ENCODE measurements at regions not wholly inside any gene's neighbourhood (a gene's known extent, or its start where the extent isn't known, plus 50 kb on each side); places are given as distances from the start of the nearest gene placed in this dataset.

DNA sequence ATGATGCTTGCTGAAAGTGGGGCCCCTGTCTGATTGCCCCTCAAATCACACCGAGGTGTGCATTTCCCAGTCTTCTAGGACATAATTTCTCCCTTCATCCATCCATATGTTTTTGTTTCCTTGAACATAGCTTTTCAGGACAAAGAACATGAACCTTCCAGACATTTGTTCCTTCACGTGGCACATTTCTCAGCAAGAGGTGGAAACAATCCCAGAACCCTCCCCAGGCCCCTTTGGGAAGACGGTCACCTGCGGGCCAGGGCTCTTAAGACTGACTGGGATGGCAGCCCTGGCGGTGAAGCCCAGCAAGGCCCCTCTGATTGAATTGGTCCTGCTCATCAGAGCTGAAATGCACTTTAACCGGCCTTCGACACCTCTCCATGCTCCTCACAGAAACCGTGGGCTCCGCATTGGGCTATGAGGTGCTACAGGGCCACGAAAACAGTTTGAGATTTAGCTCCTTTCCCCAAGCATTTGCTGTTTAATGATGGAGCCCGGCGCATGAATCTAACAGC lies 522.5 kb upstream of the DPP6 start:
- TF ChIP-seq, protein P1, sequence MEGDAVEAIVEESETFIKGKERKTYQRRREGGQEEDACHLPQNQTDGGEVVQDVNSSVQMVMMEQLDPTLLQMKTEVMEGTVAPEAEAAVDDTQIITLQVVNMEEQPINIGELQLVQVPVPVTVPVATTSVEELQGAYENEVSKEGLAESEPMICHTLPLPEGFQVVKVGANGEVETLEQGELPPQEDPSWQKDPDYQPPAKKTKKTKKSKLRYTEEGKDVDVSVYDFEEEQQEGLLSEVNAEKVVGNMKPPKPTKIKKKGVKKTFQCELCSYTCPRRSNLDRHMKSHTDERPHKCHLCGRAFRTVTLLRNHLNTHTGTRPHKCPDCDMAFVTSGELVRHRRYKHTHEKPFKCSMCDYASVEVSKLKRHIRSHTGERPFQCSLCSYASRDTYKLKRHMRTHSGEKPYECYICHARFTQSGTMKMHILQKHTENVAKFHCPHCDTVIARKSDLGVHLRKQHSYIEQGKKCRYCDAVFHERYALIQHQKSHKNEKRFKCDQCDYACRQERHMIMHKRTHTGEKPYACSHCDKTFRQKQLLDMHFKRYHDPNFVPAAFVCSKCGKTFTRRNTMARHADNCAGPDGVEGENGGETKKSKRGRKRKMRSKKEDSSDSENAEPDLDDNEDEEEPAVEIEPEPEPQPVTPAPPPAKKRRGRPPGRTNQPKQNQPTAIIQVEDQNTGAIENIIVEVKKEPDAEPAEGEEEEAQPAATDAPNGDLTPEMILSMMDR (IDR thresholded peaks at IDR 0.05), result no peak
- no peak for TF ChIP-seq POLR2A (IDR thresholded peaks at IDR 0.05)
